ENCODE measurements at regions not wholly inside any gene's neighbourhood (a gene's known extent, or its start where the extent isn't known, plus 50 kb on each side); places are given as distances from the start of the nearest gene placed in this dataset.

- TF ChIP-seq POLR2A (IDR thresholded peaks at IDR 0.05; ENCODE audit: low read depth, low read length) (no peak), ZZZ3 (IDR thresholded peaks at IDR 0.05; ENCODE audit: control insufficient read depth, insufficient read length, low read depth) (no peak), RCOR1 (conservative IDR thresholded peaks at IDR 0.05; ENCODE audit: low read depth, low read length) (no peak), MYC (IDR thresholded peaks at IDR 0.05; ENCODE audit: insufficient read depth, insufficient read length, insufficient replicate concordance, low read length, severe bottlenecking) (no peak), BRCA1 (IDR thresholded peaks at IDR 0.05; ENCODE audit: low read depth, low read length) (no peak), CTCF (IDR thresholded peaks at IDR 0.05 in 2 of 3, conservative IDR thresholded peaks at IDR 0.05 in 1 of 3; ENCODE audit: control insufficient read depth in 2 of 3, extremely low read depth in 1 of 3, insufficient read depth in 1 of 3, low read depth in 3 of 3, low read length in 3 of 3) (no peak), KDM1A (IDR thresholded peaks at IDR 0.05; ENCODE audit: borderline replicate concordance) (no peak), CBX3 (IDR thresholded peaks at IDR 0.05; ENCODE audit: borderline replicate concordance, low read depth) (no peak), EZH2 (IDR thresholded peaks at IDR 0.05; ENCODE audit: borderline replicate concordance, control insufficient read depth, low read depth, low read length) (no peak), E2F4 (IDR thresholded peaks at IDR 0.05; ENCODE audit: low read depth, low read length) (no peak), ESRRA (IDR thresholded peaks at IDR 0.05; ENCODE audit: low read length) (no peak)
These were observed 199.0 kb upstream of the ERBB4 start for GRCh38 chr2:212737392-212738172.

Data from GM12878 (cell line).